Kidney epithelial cell (primary cell): ENCODE measurements at regions not wholly inside any gene's neighbourhood (a gene's known extent, or its start where the extent isn't known, plus 50 kb on each side); places are given as distances from the start of the nearest gene placed in this dataset.
A peak's percentile ranks its signal among the peaks of the same experiment; 100 is the strongest.

Experiments used
- DNase-seq: peaks from one replicate; pipeline ENCODE4 v3.0.0-alpha.2; 2010; ENCODE audit warnings: low read depth
- H3K27me3 ChIP-seq: 2 replicates; pipeline ENCODE4 v1.6.0; 2011; ENCODE audit warnings: low read length; ENCODE audit not compliant: control insufficient read depth, insufficient read depth
- H3K36me3 ChIP-seq: 2 replicates; pipeline ENCODE4 v1.5.1; 2011; ENCODE audit warnings: low read length; ENCODE audit not compliant: control insufficient read depth, insufficient read depth
- H3K4me3 ChIP-seq: 2 replicates; pipeline ENCODE4 v1.5.1; 2011; ENCODE audit warnings: low read depth, mild to moderate bottlenecking, control low read depth, low read length
- TF ChIP-seq, protein P1 (sequence below): IDR thresholded peaks from 2 replicates; pipeline ENCODE4 v1.5.1; 2011; ENCODE audit warnings: mild to moderate bottlenecking, moderate library complexity, low read length, control low read depth, inconsistent platforms; ENCODE audit not compliant: insufficient read depth, poor library complexity, severe bottlenecking

- DNase-seq = peak; percentile 95
- TF ChIP-seq, protein P1, sequence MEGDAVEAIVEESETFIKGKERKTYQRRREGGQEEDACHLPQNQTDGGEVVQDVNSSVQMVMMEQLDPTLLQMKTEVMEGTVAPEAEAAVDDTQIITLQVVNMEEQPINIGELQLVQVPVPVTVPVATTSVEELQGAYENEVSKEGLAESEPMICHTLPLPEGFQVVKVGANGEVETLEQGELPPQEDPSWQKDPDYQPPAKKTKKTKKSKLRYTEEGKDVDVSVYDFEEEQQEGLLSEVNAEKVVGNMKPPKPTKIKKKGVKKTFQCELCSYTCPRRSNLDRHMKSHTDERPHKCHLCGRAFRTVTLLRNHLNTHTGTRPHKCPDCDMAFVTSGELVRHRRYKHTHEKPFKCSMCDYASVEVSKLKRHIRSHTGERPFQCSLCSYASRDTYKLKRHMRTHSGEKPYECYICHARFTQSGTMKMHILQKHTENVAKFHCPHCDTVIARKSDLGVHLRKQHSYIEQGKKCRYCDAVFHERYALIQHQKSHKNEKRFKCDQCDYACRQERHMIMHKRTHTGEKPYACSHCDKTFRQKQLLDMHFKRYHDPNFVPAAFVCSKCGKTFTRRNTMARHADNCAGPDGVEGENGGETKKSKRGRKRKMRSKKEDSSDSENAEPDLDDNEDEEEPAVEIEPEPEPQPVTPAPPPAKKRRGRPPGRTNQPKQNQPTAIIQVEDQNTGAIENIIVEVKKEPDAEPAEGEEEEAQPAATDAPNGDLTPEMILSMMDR = no peak
- Histone ChIP-seq H3K27me3 (no peaks in the 10 kb centered on the region), H3K4me3 (no peak overlapping the region), H3K36me3 (no peaks in the 10 kb centered on the region)
Measured at GRCh38 chr1:67570486-67571143, 114.4 kb upstream of the GADD45A start.

- no peak for DNase-seq
- TF ChIP-seq, protein P1 = no peak
- Histone ChIP-seq H3K36me3 (no peaks in the 10 kb centered on the region), H3K4me3 (no peak overlapping the region), H3K27me3 (no peaks in the 10 kb centered on the region)
Measured at GRCh38 chr1:67571406-67571805, 113.6 kb upstream of the GADD45A start.

DNA sequence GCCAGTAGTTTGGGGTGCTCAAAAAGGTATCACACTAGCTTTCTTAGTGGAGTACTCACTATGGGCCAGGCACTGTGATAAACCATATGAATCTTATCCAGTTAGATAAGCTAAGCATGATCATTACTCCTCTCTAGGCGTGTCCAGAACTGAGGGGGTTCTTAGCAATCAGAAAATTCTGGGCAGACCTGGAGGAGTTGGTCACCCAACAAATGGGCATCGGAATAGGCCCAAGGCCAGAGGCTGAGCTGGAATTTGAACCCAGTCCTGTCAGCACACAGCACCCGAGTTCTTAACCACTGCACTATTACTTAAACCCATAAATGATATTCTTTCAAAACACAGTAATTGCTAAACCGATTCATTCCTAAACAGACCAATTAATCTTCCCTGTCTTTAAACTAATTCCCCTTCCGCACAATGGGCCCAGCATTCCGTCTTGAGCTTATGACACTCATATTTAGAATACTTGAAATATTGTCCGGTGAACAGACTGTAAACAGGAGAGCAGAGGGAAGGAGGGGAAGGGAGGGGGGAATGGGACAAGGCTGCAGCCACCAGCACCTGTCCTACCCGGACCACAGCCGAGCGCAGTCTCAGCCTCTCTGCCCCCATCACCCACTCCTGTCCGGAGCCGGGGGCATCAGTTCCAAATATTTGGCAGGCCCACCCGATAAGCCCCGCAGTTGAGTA lies 113.0 kb upstream of the GADD45A start:
- Histone ChIP-seq H3K4me3 (no peak overlapping the region), H3K36me3 (no peaks in the 10 kb centered on the region), H3K27me3 (no peaks in the 10 kb centered on the region)
- DNase-seq = no peak
- TF ChIP-seq, protein P1 = no peak

GRCh38 chr1:67572594-67573221 lies 112.3 kb upstream of the GADD45A start:
- TF ChIP-seq, protein P1 = no peak
- no peak for DNase-seq
- Histone ChIP-seq H3K36me3 (no peaks in the 10 kb centered on the region), H3K27me3 (no peaks in the 10 kb centered on the region), H3K4me3 (no peak overlapping the region)

- H3K36me3 ChIP-seq = no peaks in the 10 kb centered on the region
- TF ChIP-seq, protein P1 = no peak
- DNase-seq = no peak
- no peaks in the 10 kb centered on the region for H3K27me3 ChIP-seq
- no peak overlapping the region for H3K4me3 ChIP-seq
Measured at GRCh38 chr1:67573311-67573872, 111.6 kb upstream of the GADD45A start.
